Epithelial cell of esophagus (primary cell): ENCODE measurements at regions not wholly inside any gene's neighbourhood (a gene's known extent, or its start where the extent isn't known, plus 50 kb on each side); places are given as distances from the start of the nearest gene placed in this dataset.
"Not testable (repeated sequence)": the region's sequence is repeated elsewhere in the genome, so short reads cannot be mapped to it uniquely, and the experiment has no call there.

Experiments
- DNase-seq: peaks from one replicate; pipeline ENCODE4 v3.0.0; 2010; ENCODE audit warnings: low read depth
- H3K4me3 ChIP-seq: 2 replicates; pipeline ENCODE4 v1.5.1; 2011; ENCODE audit warnings: mild to moderate bottlenecking, low read length, control low read depth
- TF ChIP-seq, protein P1 (sequence below): IDR thresholded peaks from 2 replicates; pipeline ENCODE4 v1.5.1; 2011; ENCODE audit warnings: low read depth, mild to moderate bottlenecking, low read length, control low read depth, inconsistent platforms; ENCODE audit not compliant: insufficient read depth; ENCODE audit errors: missing control alignments

DNA sequence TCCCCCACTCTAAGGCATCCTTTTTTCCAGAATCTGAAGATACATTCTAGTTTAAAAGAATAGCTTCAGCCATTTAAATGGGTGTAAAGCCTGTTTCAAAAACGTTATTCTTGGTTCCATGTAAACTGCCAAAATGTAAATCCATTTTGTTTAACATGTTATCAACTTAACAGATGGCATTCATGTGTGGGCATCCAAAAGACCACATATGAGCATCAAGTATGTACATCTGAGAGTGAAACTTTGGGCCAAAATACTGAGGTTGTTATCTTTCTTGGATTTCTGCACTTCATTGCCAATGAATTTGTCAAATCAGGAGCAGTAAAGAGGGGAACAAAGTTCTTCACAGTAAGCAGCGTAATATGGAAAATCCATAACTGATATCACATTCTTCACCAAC is 395.4 kb downstream of the ZNF804A start:
- TF ChIP-seq, protein P1, sequence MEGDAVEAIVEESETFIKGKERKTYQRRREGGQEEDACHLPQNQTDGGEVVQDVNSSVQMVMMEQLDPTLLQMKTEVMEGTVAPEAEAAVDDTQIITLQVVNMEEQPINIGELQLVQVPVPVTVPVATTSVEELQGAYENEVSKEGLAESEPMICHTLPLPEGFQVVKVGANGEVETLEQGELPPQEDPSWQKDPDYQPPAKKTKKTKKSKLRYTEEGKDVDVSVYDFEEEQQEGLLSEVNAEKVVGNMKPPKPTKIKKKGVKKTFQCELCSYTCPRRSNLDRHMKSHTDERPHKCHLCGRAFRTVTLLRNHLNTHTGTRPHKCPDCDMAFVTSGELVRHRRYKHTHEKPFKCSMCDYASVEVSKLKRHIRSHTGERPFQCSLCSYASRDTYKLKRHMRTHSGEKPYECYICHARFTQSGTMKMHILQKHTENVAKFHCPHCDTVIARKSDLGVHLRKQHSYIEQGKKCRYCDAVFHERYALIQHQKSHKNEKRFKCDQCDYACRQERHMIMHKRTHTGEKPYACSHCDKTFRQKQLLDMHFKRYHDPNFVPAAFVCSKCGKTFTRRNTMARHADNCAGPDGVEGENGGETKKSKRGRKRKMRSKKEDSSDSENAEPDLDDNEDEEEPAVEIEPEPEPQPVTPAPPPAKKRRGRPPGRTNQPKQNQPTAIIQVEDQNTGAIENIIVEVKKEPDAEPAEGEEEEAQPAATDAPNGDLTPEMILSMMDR = no peak
- H3K4me3 ChIP-seq = no peak overlapping the region

DNA sequence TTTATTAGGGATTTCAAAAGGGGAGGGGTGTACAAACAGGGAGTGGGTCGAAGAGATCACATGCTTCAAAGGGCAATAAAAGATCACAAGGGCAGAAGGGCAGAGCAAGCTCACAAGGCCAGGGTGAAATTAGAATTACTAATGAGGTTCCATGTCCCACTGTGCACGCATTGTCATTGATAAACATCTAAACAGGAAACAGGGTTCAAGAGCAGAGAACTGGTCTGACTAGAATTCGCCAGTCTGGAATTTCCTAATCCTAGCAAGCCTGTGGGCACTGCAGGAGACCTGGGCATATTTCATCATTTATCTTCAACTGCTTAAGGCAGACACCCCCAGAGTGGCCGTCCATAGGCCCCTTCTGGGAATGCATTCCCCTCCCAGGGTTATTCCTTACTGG is 408.2 kb downstream of the ZNF804A start:
- DNase-seq = no peak
- TF ChIP-seq, protein P1 = no peak
- no peak overlapping the region for H3K4me3 ChIP-seq

More for the DNA sequence above, 395.4 kb downstream of the ZNF804A start:
- DNase-seq = no peak

DNA sequence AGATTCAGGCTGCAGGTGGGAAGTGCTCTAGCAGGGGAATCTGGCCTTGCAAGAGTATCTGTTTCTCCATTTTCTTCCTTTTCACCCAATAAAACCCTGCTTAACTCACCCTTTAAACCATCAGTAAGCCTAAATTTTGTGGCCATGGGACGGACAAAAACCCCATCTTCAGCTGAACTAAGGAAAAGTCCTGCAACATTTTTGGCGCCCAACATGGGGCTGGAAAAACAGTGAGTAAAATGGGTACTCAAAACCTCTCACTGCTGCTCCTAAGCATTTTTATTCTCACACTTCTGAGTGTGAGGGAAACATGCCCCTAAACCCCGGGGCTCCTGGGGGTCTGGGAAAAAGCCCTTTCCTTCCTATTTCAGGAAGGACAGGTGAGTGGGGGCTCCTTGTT is 414.3 kb downstream of the ZNF804A start:
- no peak overlapping the region for H3K4me3 ChIP-seq
- peak; percentile 6 for DNase-seq
- TF ChIP-seq, protein P1 = no peak

DNA sequence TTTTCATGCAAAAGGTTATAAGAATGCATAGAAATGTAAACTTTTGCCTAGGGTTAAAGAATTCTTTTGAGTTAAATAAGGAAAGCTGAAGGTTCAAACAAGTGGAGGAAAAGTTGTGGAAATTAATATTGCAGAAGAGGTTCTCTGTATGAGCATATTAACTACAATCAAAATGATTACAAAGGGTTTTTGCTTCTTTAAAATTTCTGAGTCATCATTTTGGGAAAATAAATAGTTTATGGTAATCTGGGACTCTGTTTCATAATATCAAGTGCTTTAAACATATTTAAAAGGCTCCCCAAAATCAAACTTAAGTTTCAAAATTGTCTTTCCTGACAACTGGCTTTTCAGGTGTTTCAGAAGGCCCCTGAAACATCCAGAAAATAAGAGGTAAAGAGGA is 415.7 kb downstream of the ZNF804A start:
- TF ChIP-seq, protein P1 = no peak
- no peak for DNase-seq
- no peak overlapping the region for H3K4me3 ChIP-seq

DNA sequence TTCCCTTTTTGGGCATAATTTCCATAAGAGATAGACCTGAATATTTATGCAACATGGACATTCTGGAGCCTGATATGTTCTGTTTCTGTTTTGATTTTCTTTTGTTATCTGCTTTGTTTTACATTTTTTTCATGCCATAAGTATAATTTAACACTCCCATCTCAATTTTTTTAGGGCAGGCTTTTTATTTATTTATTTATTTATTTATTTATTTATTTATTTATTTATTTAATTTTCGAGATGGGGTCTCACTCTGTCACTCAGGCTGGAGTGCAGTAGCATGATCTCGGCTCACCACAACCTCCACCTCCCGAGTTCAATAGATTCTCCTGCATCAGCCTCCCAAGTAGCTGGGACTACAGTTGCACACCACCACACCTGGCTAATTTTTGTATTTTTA is 427.6 kb downstream of the ZNF804A start:
- not testable (repeated sequence) for DNase-seq, H3K4me3 ChIP-seq

DNA sequence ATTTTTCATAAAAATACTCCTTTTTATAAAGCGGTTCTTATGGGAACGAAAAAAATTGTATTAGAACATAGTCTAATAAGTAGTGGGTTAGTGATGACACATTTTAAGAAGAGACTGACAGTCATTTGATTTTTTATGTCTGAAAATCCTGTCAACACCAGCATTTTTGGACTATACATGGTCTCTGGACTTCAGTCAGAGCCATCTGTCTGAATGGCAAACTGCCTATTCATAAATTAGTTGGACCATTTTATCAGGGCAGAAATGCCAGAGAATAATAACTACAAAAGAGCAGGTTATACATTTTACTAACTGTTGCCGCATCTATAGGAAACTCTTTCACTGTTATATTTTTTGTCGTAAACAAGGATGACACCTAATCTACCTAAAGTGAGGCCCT is 437.6 kb downstream of the ZNF804A start:
- no peak overlapping the region for H3K4me3 ChIP-seq
- no peak for DNase-seq
- TF ChIP-seq, protein P1 = no peak

DNA sequence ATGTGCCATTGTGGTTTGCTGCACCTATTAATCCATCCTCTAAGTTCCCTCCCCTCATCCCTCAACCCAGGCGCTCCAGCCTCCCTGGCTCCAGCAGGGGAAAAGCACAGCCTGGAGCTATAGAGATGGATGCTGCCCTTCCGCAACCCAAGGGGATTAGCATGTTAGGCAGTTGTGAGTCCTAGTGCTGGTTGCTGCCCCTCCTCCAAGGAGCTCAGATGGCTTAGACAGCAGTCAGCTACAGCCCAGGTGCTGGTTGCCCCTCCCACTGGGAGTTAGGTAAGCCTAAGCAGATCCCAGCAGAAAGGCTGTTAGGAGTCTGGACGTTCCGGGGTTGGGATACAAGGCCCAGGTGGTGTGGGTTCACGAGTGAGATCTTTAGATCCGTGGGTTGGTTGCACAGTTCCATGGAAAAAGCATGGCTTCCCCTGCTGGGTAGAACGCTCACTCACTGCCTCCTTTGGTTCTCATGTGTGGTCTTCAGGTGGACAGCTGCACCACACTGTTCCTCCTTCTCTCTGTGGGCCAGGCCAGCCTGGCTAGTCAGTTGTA is 446.1 kb downstream of the ZNF804A start:
- DNase-seq = no peak
- H3K4me3 ChIP-seq = no peak overlapping the region

More for the DNA sequence above, 446.1 kb downstream of the ZNF804A start:
- TF ChIP-seq, protein P1 = no peak
